Endothelial cell of umbilical vein (primary cell): ENCODE measurements at regions not wholly inside any gene's neighbourhood (a gene's known extent, or its start where the extent isn't known, plus 50 kb on each side); places are given as distances from the start of the nearest gene placed in this dataset.

ENCODE experiments used
- CTCF ChIP-seq, 2 donors: IDR thresholded peaks; 1 replicate in 1 of 2; 2 replicates in 1 of 2; pipeline ENCODE4 v1.5.1; 2011; ENCODE audit warnings: low read length in 2 of 2, mild to moderate bottlenecking in 2 of 2, moderate library complexity in 2 of 2, control low read depth in 1 of 2, inconsistent platforms in 1 of 2, low read depth in 1 of 2; ENCODE audit not compliant: insufficient read depth in 1 of 2; ENCODE audit errors: extremely low read depth in 1 of 2
- GATA2 ChIP-seq: IDR thresholded peaks from 2 replicates; pipeline ENCODE4 v1.7.0; 2011; ENCODE audit warnings: low read depth, mild to moderate bottlenecking, moderate library complexity, mixed read lengths, low read length; ENCODE audit not compliant: insufficient read length, insufficient read depth
- POLR2A ChIP-seq: IDR thresholded peaks from 2 replicates; pipeline ENCODE4 v1.6.1; 2012; ENCODE audit warnings: low read depth, mild to moderate bottlenecking, control low read depth, low read length

GRCh38 chr10:109215291-109216075, 707.8 kb downstream of the XPNPEP1 start:
- no peak for TF ChIP-seq CTCF (IDR thresholded peaks at IDR 0.05; ENCODE audit: extremely low read depth in 1 of 2, insufficient read depth in 1 of 2, low read depth in 1 of 2, low read length in 2 of 2)
- TF ChIP-seq GATA2 = no peak
- no peak for TF ChIP-seq POLR2A
